Type B pancreatic cell (in vitro differentiated cells): ENCODE measurements at regions not wholly inside any gene's neighbourhood (a gene's known extent, or its start where the extent isn't known, plus 50 kb on each side); places are given as distances from the start of the nearest gene placed in this dataset. TPM values are rescaled to one million over a fixed set of nuclear protein-coding genes. Genes with fewer than 3 reads are reported as not detected.

Experiments
- DNase-seq: peaks from one replicate; pipeline ENCODE4 v3.0.0; 2021; ENCODE audit warnings: mixed read lengths; ENCODE audit not compliant: unreplicated experiment; ENCODE audit errors: extremely low spot score
- H3K27ac Mint-ChIP-seq: 2 replicates; pipeline ENCODE4 v1.8.0; 2021; ENCODE audit warnings: mild to moderate bottlenecking, mixed read lengths
- H3K27me3 Mint-ChIP-seq: 2 replicates; pipeline ENCODE4 v1.8.0; 2021; ENCODE audit warnings: mixed read lengths
- H3K36me3 Mint-ChIP-seq: 2 replicates; pipeline ENCODE4 v1.8.0; 2021; ENCODE audit warnings: mixed read lengths
- H3K4me1 Mint-ChIP-seq: one replicate; pipeline ENCODE4 v1.8.0; 2021; ENCODE audit warnings: mixed read lengths; ENCODE audit not compliant: unreplicated experiment
- H3K4me3 Mint-ChIP-seq: 2 replicates; pipeline ENCODE4 v1.8.0; 2021; ENCODE audit warnings: mild to moderate bottlenecking, mixed read lengths
- H3K9me3 Mint-ChIP-seq: 2 replicates; pipeline ENCODE4 v1.8.0; 2021; ENCODE audit warnings: mixed read lengths
- CTCF ChIP-seq: fragments of 200-600 bp; sonication (generic); conservative IDR thresholded peaks from 2 replicates; pipeline ENCODE4 v1.5.0; 2021; ENCODE audit warnings: antibody characterized with exemption, mild to moderate bottlenecking
- microRNA-seq: library from miRNA; unstranded; fragments of <30 nt; microRNA quantifications from one replicate; pipeline ENCODE4, GENCODE V29; 2020

DNA sequence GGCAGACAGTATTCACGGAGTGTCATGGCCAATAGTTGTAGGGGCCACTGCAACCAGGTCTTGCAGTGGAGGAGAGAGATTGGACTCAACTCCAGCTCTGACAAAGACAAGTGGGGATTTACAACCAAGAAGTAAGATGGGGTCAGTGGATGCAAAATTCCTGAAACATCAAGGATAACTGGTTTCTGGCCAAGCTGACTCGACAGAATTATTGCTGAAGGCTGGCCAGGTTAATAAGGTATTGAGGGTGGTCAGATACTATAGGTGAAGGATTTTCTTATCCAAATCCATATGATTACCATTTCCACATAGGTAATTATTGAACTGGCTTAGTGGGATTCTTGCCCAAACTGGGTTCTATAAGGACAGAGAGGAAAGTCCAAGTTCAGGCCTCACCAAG lies 64.9 kb upstream of the FOXG1 start:
- no peaks in the 10 kb centered on the region for H3K27me3 Mint-ChIP-seq
- H3K36me3 Mint-ChIP-seq = no peaks in the 10 kb centered on the region
- H3K4me1 Mint-ChIP-seq = no peaks in the 10 kb centered on the region
- no peak overlapping the region for H3K4me3 Mint-ChIP-seq
- H3K9me3 Mint-ChIP-seq = no peaks in the 10 kb centered on the region
- no peak overlapping the region for H3K27ac Mint-ChIP-seq
- no peak for DNase-seq
- no peak for TF ChIP-seq CTCF

- Mint-ChIP-seq H3K36me3 (no peaks in the 10 kb centered on the region), H3K27me3 (no peaks in the 10 kb centered on the region), H3K4me3 (no peak overlapping the region), H3K27ac (no peak overlapping the region), H3K4me1 (no peaks in the 10 kb centered on the region), H3K9me3 (no peaks in the 10 kb centered on the region)
- TF ChIP-seq CTCF = no peak
- no peak for DNase-seq
Measured at GRCh38 chr14:28703482-28703881, 63.1 kb upstream of the FOXG1 start.

GRCh38 chr14:28704153-28704552 lies 62.4 kb upstream of the FOXG1 start:
- H3K27ac Mint-ChIP-seq = no peak overlapping the region
- no peaks in the 10 kb centered on the region for H3K4me1 Mint-ChIP-seq
- no peaks in the 10 kb centered on the region for H3K36me3 Mint-ChIP-seq
- no peak for DNase-seq
- no peak for TF ChIP-seq CTCF
- H3K4me3 Mint-ChIP-seq = no peak overlapping the region
- no peaks in the 10 kb centered on the region for H3K9me3 Mint-ChIP-seq
- no peaks in the 10 kb centered on the region for H3K27me3 Mint-ChIP-seq

DNA sequence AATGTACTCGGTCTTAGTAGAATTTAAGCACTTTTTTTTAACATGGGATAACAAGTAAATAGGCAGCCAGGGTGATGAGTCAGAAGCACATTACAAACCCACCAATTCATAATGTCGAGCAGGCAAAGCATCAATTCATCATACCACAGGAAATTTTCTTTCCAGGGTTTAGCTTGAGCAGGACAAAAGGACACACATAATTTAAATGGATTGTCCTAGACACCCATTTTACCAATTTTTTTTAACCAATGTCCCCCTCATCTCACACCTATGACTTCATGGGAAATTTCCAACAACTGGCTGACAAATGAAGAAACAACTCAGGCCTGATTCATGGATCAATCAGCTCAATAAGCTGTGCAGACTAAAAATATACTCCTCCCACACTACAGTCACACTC lies 58.8 kb upstream of the FOXG1 start:
- no peaks in the 10 kb centered on the region for H3K36me3 Mint-ChIP-seq
- no peaks in the 10 kb centered on the region for H3K27me3 Mint-ChIP-seq
- no peaks in the 10 kb centered on the region for H3K9me3 Mint-ChIP-seq
- no peak overlapping the region for H3K27ac Mint-ChIP-seq
- TF ChIP-seq CTCF = no peak
- H3K4me3 Mint-ChIP-seq = no peak overlapping the region
- no peaks in the 10 kb centered on the region for H3K4me1 Mint-ChIP-seq
- no peak for DNase-seq

GRCh38 chr14:28709571-28710305 lies 56.8 kb upstream of the FOXG1 start:
- TF ChIP-seq CTCF = no peak
- no peak for DNase-seq
- H3K36me3 Mint-ChIP-seq = no peaks in the 10 kb centered on the region
- H3K27me3 Mint-ChIP-seq = no peaks in the 10 kb centered on the region
- H3K27ac Mint-ChIP-seq = no peak overlapping the region
- peaks cover 5% of the 10 kb centered on the region for H3K9me3 Mint-ChIP-seq
- no peaks in the 10 kb centered on the region for H3K4me1 Mint-ChIP-seq
- H3K4me3 Mint-ChIP-seq = no peak overlapping the region

Small RNA genes in the stretch of these regions (microRNA-seq; reads per million reads assigned to microRNA genes)
- 1.1 reads per million for gene MIR3171
- gene MIR4307 = not detected
